GM12873 (cell line): ENCODE measurements at regions not wholly inside any gene's neighbourhood (a gene's known extent, or its start where the extent isn't known, plus 50 kb on each side); places are given as distances from the start of the nearest gene placed in this dataset.

Experiments used
- TF ChIP-seq, protein P1 (sequence below): IDR thresholded peaks from 2 replicates; pipeline ENCODE4 v1.5.1; 2012; ENCODE audit warnings: low read depth, mild to moderate bottlenecking, moderate library complexity, low read length, control low read depth; ENCODE audit not compliant: insufficient read depth; ENCODE audit errors: missing control alignments

DNA sequence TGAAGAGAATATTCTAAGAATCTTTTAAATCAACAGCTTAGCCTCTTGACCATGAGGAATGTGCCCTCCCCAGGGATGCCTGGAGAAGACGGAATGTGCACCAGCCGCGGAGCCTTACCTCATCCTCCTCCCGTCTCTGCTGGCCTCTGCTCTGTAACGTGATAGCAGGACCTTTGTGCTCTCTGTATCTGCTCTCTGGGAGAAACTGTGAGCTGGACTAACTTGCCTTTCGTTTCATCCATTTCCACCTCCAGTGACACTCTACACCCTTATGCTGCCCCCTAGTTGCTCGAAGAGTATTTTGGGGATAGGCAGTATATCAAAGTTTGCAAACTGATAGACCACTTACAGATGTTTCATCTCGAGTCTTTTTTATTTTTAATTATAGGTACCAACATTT, 141.4 kb downstream of the NPR3 start:
- TF ChIP-seq, protein P1, sequence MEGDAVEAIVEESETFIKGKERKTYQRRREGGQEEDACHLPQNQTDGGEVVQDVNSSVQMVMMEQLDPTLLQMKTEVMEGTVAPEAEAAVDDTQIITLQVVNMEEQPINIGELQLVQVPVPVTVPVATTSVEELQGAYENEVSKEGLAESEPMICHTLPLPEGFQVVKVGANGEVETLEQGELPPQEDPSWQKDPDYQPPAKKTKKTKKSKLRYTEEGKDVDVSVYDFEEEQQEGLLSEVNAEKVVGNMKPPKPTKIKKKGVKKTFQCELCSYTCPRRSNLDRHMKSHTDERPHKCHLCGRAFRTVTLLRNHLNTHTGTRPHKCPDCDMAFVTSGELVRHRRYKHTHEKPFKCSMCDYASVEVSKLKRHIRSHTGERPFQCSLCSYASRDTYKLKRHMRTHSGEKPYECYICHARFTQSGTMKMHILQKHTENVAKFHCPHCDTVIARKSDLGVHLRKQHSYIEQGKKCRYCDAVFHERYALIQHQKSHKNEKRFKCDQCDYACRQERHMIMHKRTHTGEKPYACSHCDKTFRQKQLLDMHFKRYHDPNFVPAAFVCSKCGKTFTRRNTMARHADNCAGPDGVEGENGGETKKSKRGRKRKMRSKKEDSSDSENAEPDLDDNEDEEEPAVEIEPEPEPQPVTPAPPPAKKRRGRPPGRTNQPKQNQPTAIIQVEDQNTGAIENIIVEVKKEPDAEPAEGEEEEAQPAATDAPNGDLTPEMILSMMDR: peak; percentile 9

DNA sequence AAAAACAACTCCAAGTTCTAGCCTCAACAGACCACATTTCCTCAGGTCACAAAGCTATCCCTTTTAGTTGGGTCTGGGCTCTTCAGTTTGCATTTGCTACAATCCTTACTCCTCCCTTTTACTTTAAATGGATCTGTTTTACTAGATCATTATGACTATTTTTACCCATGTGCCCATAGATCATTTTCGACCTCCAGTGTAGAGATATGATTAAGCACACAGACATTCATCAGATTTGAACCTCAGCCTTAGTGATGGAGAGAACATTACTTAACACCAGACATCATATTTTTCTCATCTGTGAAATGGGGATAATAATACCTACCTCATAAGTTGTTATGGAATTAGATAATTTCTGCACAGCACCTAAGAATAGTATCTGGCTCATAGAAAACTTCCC, 141.9 kb downstream of the NPR3 start:
- TF ChIP-seq, protein P1: no peak

DNA sequence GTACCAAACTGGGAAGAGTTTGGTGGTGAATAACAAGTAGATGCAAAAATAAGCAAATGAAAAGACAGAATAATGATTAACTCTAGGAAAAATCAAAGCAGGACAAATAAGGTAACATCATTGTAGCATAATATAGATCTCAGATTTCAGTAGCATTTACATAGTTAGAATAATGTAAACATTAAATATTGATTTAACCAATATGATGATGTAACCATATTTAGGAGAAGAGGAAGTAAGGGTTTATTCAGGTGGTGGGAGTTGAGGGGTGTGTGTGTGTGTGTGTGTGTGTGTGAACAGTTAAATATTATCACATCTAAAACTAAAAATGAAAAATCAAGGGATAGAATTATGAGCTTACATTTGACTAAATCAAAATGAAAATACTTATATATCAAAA, 143.4 kb downstream of the NPR3 start:
- TF ChIP-seq, protein P1: no peak

DNA sequence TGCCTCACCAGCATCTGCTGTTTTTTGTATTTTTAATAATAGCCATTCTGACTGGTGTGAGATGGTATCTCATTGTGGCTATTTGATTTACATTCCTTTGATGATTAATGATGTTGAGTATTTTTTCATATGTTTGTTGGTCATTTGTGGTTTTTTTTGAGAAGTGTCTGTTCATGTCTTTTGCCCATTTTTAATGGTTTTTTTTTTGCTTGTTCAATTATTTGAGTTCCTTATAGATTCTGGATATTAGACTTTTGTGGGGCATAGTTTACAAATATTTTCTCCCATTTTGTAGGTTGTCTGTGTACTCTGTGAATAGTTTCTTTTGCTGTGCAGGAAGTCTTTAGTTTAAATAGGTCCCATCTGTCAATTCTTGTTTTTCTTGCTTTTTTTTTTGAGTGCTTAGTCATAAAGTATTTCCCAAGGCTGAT, 148.1 kb downstream of the NPR3 start:
- TF ChIP-seq, protein P1: no peak

DNA sequence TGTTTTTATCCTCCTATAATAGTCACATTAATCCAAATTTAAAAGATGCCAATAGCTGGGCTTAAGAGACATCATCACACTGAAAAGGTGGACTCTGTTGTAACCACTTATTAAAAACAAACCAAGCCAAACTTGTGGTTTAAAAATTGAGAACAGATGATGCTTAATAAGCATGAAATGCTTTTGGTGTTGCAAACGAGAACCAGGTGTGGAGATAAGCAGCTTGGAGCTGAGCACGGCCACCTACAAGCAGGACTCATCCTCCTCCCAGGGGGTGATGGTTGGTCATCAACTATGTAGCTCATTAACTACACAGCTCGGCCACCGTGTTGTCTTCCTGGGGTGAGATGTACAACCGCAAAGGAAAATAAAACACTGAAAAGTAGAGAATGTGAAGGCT, 154.4 kb downstream of the NPR3 start:
- TF ChIP-seq, protein P1: no peak

DNA sequence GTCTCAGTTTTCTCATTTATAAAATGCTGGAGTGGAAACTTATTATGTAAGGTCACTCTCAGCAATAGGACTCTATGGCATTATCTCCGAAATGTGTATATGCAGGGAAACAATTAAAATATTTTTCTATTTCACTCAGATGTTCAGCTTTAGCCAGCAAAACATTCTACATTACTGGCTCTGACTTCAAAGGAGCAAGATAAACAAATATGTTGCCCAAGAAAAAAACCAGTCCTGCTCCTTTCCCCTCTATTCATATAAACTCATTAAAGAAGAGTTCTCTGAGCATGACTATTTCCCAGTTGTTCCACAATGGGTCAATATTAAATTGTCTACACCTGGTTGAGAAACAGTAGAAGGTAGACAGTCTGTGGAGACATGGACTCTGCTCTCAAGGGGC, 155.0 kb downstream of the NPR3 start:
- TF ChIP-seq, protein P1: no peak

DNA sequence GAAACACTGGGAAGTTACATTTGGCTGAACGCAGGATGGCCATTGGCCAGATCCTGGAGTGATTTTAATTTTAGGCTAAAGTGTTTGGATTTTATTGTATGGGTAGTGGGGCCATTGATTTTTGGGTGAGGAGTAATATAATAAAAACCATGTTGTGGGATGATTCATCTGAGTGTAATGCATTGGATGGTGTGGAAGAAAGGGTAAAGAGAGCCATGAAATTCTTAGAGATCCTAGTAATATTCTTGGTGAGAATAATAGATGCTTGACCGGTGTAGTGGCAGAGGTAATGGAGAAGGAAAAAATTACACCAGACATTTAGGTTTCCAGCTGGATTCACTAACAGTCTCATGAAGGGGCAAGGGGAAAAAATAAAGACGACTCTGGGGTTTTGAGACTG, 158.1 kb downstream of the NPR3 start:
- TF ChIP-seq, protein P1: no peak
